ENCODE measurements at regions not wholly inside any gene's neighbourhood (a gene's known extent, or its start where the extent isn't known, plus 50 kb on each side); places are given as distances from the start of the nearest gene placed in this dataset.

GRCh38 chr6:169158174-169158573 lies 95.5 kb downstream of the THBS2 start:
- TF ChIP-seq POLR2A (IDR thresholded peaks at IDR 0.05; ENCODE audit: low read depth, low read length) (no peak), CTCF (conservative IDR thresholded peaks at IDR 0.05; ENCODE audit: low read depth, low read length) (no peak), MXI1 (IDR thresholded peaks at IDR 0.05; ENCODE audit: borderline replicate concordance, low read depth, low read length) (0 out of 2 replicates have a peak, but pooled peaks have one; percentile 29), RAD21 (IDR thresholded peaks at IDR 0.05; ENCODE audit: low read length) (no peak), MAFK (IDR thresholded peaks at IDR 0.05; ENCODE audit: low read depth, low read length) (no peak), CEBPB (IDR thresholded peaks at IDR 0.05; ENCODE audit: low read depth, low read length) (no peak), USF2 (IDR thresholded peaks at IDR 0.05; ENCODE audit: low read depth, low read length) (no peak), CHD1 (IDR thresholded peaks at IDR 0.05; ENCODE audit: low read depth, low read length) (no peak)
